ENCODE measurements at regions not wholly inside any gene's neighbourhood (a gene's known extent, or its start where the extent isn't known, plus 50 kb on each side); places are given as distances from the start of the nearest gene placed in this dataset.
"Not testable (repeated sequence)": the region's sequence is repeated elsewhere in the genome, so short reads cannot be mapped to it uniquely, and the experiment has no call there.

- DNase-seq, result no peak
Observed at GRCh38 chr4:159673221-159673620, 570.3 kb downstream of the RAPGEF2 start.

- no peak for DNase-seq
Observed at GRCh38 chr4:159674241-159674640, 571.4 kb downstream of the RAPGEF2 start.

- no peak for DNase-seq
Observed at GRCh38 chr4:159677521-159677920, 574.6 kb downstream of the RAPGEF2 start.

- no peak for DNase-seq
Observed at GRCh38 chr4:159682996-159683395, 580.1 kb downstream of the RAPGEF2 start.

- DNase-seq, result no peak
Observed at GRCh38 chr4:159684061-159684460, 581.2 kb downstream of the RAPGEF2 start.

GRCh38 chr4:159685340-159686092, 582.6 kb downstream of the RAPGEF2 start:
- no peak for DNase-seq

- DNase-seq, result no peak
Observed at GRCh38 chr4:159689526-159689925, 586.6 kb downstream of the RAPGEF2 start.

GRCh38 chr4:159697322-159698283, 594.7 kb downstream of the RAPGEF2 start:
- DNase-seq, result no peak

- DNase-seq, result no peak
Observed at GRCh38 chr4:159698336-159698735, 595.5 kb downstream of the RAPGEF2 start.

GRCh38 chr4:159702200-159702599, 599.3 kb downstream of the RAPGEF2 start:
- no peak for DNase-seq

GRCh38 chr4:159705334-159705733, 602.5 kb downstream of the RAPGEF2 start:
- no peak for DNase-seq

- no peak for DNase-seq
Observed at GRCh38 chr4:159706704-159707103, 603.8 kb downstream of the RAPGEF2 start.

GRCh38 chr4:159715180-159715579, 612.3 kb downstream of the RAPGEF2 start:
- not testable (repeated sequence) for DNase-seq

- DNase-seq, result no peak
Observed at GRCh38 chr4:159719531-159719930, 616.7 kb downstream of the RAPGEF2 start.

GRCh38 chr4:159722052-159722451, 619.2 kb downstream of the RAPGEF2 start:
- no peak for DNase-seq

- DNase-seq, result no peak
Observed at GRCh38 chr4:159722918-159723317, 620.0 kb downstream of the RAPGEF2 start.

- no peak for DNase-seq
Observed at GRCh38 chr4:159723341-159724048, 620.6 kb downstream of the RAPGEF2 start.

- no peak for DNase-seq
Observed at GRCh38 chr4:159725571-159725970, 622.7 kb downstream of the RAPGEF2 start.

- DNase-seq, result no peak
Observed at GRCh38 chr4:159735281-159736207, 632.7 kb downstream of the RAPGEF2 start.

- DNase-seq, result no peak
Observed at GRCh38 chr4:159736411-159736810, 633.5 kb downstream of the RAPGEF2 start.

GRCh38 chr4:159743971-159744370, 641.1 kb downstream of the RAPGEF2 start:
- no peak for DNase-seq

- no peak for DNase-seq
Observed at GRCh38 chr4:159747983-159748382, 645.1 kb downstream of the RAPGEF2 start.
